ENCODE measurements at regions not wholly inside any gene's neighbourhood (a gene's known extent, or its start where the extent isn't known, plus 50 kb on each side); places are given as distances from the start of the nearest gene placed in this dataset.

DNA sequence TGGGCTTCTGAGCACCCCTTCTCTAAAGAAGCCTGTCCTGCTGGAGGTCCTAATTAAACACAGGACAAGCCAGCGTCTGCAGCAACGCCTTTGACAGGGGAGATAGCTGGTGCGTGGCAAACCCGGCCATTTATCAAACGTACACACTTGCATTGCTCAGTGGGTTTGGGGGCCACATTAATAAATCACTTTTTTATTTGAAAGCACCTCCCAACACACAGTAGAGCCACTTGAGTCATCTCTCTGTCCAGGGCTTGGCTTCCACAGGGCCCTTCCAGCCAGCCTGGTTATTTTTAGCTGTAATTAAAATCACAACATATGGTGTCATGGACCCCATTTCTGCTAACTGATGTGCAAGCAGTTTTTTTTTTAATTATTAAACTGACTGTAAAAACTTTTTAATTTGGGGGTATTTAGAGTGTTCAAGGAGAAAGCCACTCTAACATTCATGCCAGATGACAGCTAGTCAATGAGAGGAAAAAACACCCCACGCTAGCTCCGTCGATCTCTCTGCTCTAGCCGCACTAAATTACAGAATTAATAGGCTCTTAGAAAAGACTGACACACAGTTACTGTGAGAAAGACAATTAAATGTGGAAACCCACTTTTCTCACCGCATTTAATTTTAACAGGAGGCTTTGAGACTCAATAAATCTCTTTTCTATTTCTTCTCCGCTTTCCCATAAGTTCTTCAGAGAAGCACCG, 201.0 kb upstream of the WSCD1 start:
- Histone ChIP-seq H3K9me3 (no peaks in the 10 kb centered on the region), H3K4me1 (no peaks in the 10 kb centered on the region), H3K4me3 (no peak overlapping the region), H3K27me3 (peaks cover 9% of the 10 kb centered on the region), H3K27ac (no peak overlapping the region), H3K36me3 (no peaks in the 10 kb centered on the region)
- WGBS, 2 donors (ENCODE audit: low coverage in 1 of 2), result 56 to 81% methylated on average over 9 to 12 of the region's 12 CpGs
- TF ChIP-seq POLR2AphosphoS5 (IDR thresholded peaks at IDR 0.05), result no peak
- no peak for TF ChIP-seq POLR2A (IDR thresholded peaks at IDR 0.05)
- TF ChIP-seq, protein P1, sequence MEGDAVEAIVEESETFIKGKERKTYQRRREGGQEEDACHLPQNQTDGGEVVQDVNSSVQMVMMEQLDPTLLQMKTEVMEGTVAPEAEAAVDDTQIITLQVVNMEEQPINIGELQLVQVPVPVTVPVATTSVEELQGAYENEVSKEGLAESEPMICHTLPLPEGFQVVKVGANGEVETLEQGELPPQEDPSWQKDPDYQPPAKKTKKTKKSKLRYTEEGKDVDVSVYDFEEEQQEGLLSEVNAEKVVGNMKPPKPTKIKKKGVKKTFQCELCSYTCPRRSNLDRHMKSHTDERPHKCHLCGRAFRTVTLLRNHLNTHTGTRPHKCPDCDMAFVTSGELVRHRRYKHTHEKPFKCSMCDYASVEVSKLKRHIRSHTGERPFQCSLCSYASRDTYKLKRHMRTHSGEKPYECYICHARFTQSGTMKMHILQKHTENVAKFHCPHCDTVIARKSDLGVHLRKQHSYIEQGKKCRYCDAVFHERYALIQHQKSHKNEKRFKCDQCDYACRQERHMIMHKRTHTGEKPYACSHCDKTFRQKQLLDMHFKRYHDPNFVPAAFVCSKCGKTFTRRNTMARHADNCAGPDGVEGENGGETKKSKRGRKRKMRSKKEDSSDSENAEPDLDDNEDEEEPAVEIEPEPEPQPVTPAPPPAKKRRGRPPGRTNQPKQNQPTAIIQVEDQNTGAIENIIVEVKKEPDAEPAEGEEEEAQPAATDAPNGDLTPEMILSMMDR (IDR thresholded peaks at IDR 0.05), result no peak
- no peak for ATAC-seq

GRCh38 chr17:5870231-5870953, 199.8 kb upstream of the WSCD1 start:
- Histone ChIP-seq H3K27me3 (peaks cover 9% of the 10 kb centered on the region), H3K9me3 (no peaks in the 10 kb centered on the region), H3K4me1 (no peaks in the 10 kb centered on the region), H3K36me3 (no peaks in the 10 kb centered on the region), H3K27ac (no peak overlapping the region), H3K4me3 (no peak overlapping the region)
- ATAC-seq, result no peak
- 56 to 94% methylated on average over 2 to 3 of the region's 6 CpGs for WGBS, 2 donors (ENCODE audit: low coverage in 1 of 2)
- TF ChIP-seq, protein P1 (IDR thresholded peaks at IDR 0.05), result no peak
- TF ChIP-seq POLR2AphosphoS5 (IDR thresholded peaks at IDR 0.05), result no peak
- no peak for TF ChIP-seq POLR2A (IDR thresholded peaks at IDR 0.05)
- no peak for TF ChIP-seq EP300 (IDR thresholded peaks at IDR 0.05)

DNA sequence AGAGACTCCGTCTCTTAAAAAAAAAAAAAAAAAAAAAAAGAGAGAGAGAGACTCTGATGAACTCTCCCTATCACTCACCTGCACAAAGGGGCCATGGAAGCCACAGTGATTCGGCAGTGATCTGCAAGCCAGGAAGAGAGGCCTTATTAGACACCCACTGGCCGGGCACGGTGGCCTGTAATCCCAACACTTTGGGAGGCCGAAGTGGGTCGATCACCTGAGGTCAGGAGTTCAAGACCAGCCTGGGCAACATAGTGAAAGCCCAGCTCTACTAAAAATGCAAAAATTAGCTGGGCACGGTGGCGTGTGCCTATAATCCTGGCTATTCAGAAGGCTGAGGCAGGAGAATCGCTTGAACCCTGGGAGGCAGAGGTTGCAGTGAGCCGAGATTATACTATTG, 198.5 kb upstream of the WSCD1 start:
- Histone ChIP-seq H3K36me3 (no peaks in the 10 kb centered on the region), H3K4me1 (no peaks in the 10 kb centered on the region), H3K27me3 (peaks cover 9% of the 10 kb centered on the region), H3K9me3 (no peaks in the 10 kb centered on the region), H3K27ac (no peak overlapping the region), H3K4me3 (no peak overlapping the region)
- TF ChIP-seq POLR2A (IDR thresholded peaks at IDR 0.05) (no peak), POLR2AphosphoS5 (IDR thresholded peaks at IDR 0.05) (no peak), EP300 (IDR thresholded peaks at IDR 0.05) (no peak)
- TF ChIP-seq, protein P1 (IDR thresholded peaks at IDR 0.05), result no peak
- no peak for ATAC-seq
- WGBS, 2 donors (ENCODE audit: low coverage in 1 of 2), result 85% methylated on average over 5 of the region's 10 CpGs; no CpG with 5 or more reads in 1 of the 2 donors

DNA sequence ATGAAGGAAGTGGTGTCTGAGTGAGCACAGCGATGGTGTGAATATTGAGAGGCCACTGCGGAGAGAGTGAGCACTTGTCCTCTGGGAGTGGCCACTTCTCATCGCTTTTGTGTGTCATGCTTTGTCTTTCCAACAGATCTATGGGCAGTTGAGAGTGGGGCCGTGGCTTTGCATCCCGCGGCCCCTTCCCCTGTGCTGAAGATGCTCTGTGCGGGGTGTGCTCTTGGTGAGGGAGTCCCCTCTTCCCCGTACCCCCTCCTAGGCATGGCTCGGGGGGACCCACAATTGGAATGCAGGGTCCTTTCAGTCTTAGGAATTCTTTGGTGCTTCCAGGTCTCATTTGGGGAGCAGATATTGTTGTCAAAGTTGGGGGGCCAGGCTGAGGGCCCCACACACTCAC, 197.3 kb upstream of the WSCD1 start:
- H3K9me3 ChIP-seq, result no peaks in the 10 kb centered on the region
- no peak for ATAC-seq
- H3K27me3 ChIP-seq, result peaks cover 15% of the 10 kb centered on the region
- H3K36me3 ChIP-seq, result no peaks in the 10 kb centered on the region
- no peak overlapping the region for H3K4me3 ChIP-seq
- H3K27ac ChIP-seq, result no peak overlapping the region
- WGBS, 2 donors (ENCODE audit: low coverage in 1 of 2), result 72 to 76% methylated on average over 3 to 4 of the region's 9 CpGs
- TF ChIP-seq POLR2A (IDR thresholded peaks at IDR 0.05) (no peak), POLR2AphosphoS5 (IDR thresholded peaks at IDR 0.05) (no peak), EP300 (IDR thresholded peaks at IDR 0.05) (no peak)
- TF ChIP-seq, protein P1 (IDR thresholded peaks at IDR 0.05), result no peak
- H3K4me1 ChIP-seq, result peaks cover 0 to 2% (median 0%) of the 10 kb centered on the region in 3 donors

DNA sequence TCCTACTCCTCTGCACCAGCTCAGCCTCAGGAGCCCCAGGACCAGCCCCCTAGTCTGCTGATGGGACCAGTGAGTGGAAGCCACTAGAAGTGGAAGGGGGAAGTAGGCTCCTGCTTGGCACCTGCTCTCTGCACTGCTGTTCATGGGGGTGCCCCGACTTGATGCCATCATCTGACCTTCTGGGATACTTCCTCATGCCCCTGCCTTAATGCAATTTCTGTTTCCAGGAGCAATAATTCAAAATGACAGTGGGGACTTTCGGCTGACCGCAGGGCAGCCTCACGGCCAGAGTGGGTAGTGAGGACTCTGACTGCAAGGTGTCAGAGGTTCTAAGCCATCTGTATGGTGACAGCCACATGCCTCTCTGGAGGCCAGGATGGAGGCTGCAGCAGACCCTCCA, 196.4 kb upstream of the WSCD1 start:
- no peaks in the 10 kb centered on the region for H3K9me3 ChIP-seq
- no peaks in the 10 kb centered on the region for H3K36me3 ChIP-seq
- peaks cover 15% of the 10 kb centered on the region for H3K27me3 ChIP-seq
- H3K4me1 ChIP-seq, result peaks cover 0 to 9% (median 0%) of the 10 kb centered on the region in 3 donors
- no peak overlapping the region for H3K4me3 ChIP-seq
- H3K27ac ChIP-seq, result no peak overlapping the region
- TF ChIP-seq POLR2A (IDR thresholded peaks at IDR 0.05) (no peak), POLR2AphosphoS5 (IDR thresholded peaks at IDR 0.05) (no peak), EP300 (IDR thresholded peaks at IDR 0.05) (no peak)
- TF ChIP-seq, protein P1 (IDR thresholded peaks at IDR 0.05), result no peak
- WGBS, 2 donors (ENCODE audit: low coverage in 1 of 2), result no CpG with 5 or more reads among the region's 4 CpGs
- ATAC-seq, result no peak

All from gastroesophageal sphincter (tissue), 4 donors.